NB4 (cell line): ENCODE measurements at regions not wholly inside any gene's neighbourhood (a gene's known extent, or its start where the extent isn't known, plus 50 kb on each side); places are given as distances from the start of the nearest gene placed in this dataset.
"Not testable (repeated sequence)": the region's sequence is repeated elsewhere in the genome, so short reads cannot be mapped to it uniquely, and the experiment has no call there.

Source experiments
- DNase-seq: peaks from one replicate; pipeline ENCODE4 v3.0.0; 2010; ENCODE audit warnings: low read depth
- H3K4me3 ChIP-seq: one replicate; pipeline ENCODE4 v1.5.1; 2011; ENCODE audit warnings: mild to moderate bottlenecking, low read depth, low read length, moderate library complexity
- MYC ChIP-seq: IDR thresholded peaks from 2 replicates; pipeline ENCODE4 v1.6.1; 2011; ENCODE audit warnings: low read depth, low read length
- POLR2A ChIP-seq: IDR thresholded peaks from 2 replicates; pipeline ENCODE4 v1.6.1; 2011; ENCODE audit warnings: mild to moderate bottlenecking; ENCODE audit not compliant: insufficient read length; ENCODE audit errors: extremely low read depth
- TF ChIP-seq, protein P1 (sequence below): IDR thresholded peaks from one replicate; pipeline ENCODE4 v1.5.1; 2012; ENCODE audit warnings: low read depth, low read length
- TF ChIP-seq, protein P2 (sequence below): IDR thresholded peaks from 2 replicates; pipeline ENCODE4 v1.6.1; 2011; ENCODE audit warnings: low read depth, low read length

DNA sequence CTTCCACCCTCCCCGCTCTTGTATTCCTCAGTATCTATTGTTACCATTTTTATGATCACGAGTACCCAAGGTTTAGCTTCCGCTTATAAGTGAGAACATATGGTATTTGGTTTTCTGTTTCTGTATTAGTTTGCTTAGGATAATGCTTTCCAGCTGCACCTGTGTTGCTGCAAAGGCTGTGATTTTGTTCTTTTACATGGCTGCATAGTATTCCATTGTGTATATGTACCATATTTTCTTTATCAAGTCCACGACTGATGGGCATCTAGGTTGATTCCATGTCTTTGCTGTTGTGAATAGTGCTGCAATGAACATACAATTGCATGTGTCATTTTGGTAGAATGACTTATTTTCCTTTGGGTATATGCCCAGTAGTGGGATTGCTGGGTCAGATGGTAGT, 79.7 kb upstream of the EFCAB3 start:
- TF ChIP-seq, protein P1, sequence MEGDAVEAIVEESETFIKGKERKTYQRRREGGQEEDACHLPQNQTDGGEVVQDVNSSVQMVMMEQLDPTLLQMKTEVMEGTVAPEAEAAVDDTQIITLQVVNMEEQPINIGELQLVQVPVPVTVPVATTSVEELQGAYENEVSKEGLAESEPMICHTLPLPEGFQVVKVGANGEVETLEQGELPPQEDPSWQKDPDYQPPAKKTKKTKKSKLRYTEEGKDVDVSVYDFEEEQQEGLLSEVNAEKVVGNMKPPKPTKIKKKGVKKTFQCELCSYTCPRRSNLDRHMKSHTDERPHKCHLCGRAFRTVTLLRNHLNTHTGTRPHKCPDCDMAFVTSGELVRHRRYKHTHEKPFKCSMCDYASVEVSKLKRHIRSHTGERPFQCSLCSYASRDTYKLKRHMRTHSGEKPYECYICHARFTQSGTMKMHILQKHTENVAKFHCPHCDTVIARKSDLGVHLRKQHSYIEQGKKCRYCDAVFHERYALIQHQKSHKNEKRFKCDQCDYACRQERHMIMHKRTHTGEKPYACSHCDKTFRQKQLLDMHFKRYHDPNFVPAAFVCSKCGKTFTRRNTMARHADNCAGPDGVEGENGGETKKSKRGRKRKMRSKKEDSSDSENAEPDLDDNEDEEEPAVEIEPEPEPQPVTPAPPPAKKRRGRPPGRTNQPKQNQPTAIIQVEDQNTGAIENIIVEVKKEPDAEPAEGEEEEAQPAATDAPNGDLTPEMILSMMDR, result no peak
- TF ChIP-seq, protein P2, sequence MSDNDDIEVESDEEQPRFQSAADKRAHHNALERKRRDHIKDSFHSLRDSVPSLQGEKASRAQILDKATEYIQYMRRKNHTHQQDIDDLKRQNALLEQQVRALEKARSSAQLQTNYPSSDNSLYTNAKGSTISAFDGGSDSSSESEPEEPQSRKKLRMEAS, result no peak
- TF ChIP-seq MYC (no peak), POLR2A (no peak)
- no peak for DNase-seq
- no peak overlapping the region for H3K4me3 ChIP-seq

DNA sequence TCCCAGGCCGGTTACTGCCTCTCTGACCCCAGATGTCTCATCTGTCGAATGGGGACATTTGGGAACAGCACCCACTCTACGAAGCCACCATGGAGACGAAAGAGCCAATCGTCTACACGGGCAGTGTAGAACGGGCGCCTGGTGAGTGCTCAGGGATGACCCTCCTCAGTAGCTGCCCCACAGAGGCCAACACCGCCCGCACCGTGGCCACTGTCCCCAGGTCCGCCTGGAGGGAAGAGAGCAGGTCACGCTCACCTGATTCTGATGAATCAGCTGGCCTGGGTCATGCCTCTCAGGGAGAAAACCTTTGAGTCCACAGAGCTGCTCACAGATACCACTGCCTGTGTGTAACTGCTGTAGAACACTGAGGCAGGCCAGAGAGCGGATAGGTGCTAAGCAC, 105.1 kb upstream of the EFCAB3 start:
- not testable (repeated sequence) for DNase-seq, H3K4me3 ChIP-seq

DNA sequence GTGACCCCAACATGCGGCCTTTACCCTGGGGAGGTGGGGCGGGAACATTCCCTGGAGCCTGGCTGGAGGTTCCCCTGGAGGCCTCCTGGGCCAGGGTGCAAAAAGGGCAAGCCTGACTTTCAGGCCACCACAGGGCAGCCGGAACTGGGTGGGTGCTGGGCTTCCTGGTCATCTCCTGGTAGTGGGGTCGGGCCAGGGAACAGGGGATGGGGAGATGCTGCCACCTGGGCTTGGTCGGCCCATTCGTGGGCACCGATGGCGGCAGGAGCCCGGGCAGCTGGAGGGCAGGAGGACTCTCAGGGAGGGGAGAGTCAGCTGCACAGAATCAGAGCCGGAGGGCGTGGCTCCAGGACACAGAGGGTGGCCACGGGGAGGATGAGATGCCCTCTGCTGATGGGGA, 112.0 kb upstream of the EFCAB3 start:
- not testable (repeated sequence) for H3K4me3 ChIP-seq, DNase-seq

DNA sequence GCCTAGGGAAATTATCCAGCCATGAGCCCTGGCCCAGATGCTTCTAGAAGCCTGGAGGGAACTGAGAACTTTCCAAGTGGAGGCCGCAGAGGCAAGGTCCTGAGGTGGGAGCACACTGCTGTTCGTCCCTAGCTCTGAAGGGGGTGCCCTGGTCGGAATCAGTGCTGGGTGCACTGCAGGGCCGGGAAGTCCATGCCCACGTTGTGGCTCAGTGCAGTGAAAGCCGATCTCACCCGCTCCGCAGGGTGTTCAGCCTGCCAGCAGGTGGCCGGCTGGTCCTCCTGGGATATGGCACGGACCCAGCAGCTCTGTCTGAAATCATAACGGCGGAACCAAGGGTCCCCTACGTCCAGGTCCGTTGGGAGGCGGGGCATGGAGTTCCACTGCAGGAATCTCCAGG, 115.4 kb upstream of the EFCAB3 start:
- not testable (repeated sequence) for DNase-seq, H3K4me3 ChIP-seq

DNA sequence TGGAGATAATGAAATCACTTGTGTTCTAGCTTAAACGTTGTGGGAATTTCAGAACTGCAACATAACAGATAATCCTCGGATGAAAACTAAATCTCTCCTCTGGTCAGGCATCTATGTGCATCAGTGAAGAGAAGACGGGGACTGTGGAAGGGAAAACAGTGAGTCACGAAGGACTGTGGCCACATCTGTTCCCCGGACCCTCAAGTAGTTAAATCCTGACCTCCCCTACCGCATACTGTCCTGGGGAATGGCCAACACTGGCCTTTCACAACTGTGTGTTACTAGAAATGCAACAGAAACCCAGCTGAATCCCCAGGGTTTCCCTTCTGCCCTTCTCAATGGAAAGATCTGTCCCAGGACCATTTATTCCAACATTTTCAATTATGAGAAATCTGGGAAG, 124.6 kb upstream of the EFCAB3 start:
- not testable (repeated sequence) for DNase-seq, H3K4me3 ChIP-seq

DNA sequence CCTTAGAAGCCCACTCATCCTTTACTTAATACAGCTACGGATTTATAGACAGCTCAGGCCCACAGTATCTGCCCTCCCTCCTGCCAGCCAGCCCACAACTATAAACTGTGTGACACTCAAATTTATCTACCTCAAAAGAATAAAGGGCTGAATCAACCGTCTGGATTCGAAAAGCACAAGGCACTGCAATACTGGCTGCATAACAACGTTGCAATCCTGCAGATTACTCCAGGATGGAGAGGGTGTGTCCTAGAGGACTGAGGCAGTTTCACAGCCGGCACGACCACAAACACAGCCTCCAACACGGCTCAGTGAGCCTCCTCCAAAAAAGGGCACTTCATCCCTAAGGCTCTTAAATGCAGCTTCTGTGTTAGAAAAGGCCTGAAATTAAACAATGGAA, 138.3 kb upstream of the EFCAB3 start:
- not testable (repeated sequence) for H3K4me3 ChIP-seq, DNase-seq

DNA sequence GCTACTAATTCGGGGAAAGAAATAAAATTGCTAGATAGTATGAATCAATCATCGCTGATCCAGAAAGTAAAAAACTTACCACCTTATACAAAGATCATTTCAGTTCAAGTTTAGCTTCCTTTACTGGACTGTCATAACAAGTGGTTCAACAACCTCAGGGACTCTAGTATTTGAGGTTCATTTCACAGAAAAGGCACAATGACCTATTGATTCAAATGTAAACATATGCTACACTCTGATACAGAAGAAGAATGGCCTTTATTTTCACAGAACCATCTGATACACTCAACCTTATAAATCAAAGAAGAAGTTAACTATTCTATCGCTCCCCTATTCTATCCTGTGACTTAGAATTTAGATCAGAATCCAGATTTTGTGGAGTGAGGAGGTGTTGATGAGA, 140.8 kb upstream of the EFCAB3 start:
- not testable (repeated sequence) for H3K4me3 ChIP-seq, DNase-seq

DNA sequence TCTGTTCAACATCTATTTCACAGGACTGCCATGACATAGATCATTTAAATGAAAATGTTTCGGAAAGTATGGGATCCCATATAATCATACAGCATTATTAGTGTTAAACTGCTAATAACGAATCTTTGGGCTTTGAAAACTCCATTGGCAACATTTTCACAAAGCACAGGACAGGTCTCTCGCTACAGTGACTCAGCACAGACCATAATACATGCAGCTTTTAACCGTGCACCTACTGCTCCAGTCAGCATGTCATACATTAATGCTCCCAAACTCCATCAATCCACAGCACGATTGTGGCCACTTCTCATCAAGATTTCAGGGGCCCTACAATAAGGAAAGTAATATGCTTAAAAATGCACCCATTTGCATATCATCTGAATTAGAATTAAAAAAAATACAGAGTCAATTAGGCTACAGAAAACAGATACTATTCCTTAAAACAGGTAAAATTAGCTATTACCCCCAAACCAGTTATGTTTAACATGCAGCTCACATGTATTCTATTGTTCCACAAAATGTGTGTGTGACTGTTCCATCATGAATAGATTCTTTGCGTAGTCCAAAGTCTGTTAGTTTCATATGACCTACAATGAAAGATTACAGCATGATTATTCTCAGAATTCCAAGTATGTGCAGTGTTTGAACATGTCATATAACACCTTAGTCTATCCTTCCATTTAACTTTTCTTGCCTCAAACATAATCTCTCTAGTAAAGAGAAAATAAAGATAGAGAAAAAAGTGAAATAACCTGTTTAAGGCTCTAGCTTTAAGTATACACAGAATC, 141.6 kb upstream of the EFCAB3 start:
- DNase-seq, result not testable (repeated sequence)

DNA sequence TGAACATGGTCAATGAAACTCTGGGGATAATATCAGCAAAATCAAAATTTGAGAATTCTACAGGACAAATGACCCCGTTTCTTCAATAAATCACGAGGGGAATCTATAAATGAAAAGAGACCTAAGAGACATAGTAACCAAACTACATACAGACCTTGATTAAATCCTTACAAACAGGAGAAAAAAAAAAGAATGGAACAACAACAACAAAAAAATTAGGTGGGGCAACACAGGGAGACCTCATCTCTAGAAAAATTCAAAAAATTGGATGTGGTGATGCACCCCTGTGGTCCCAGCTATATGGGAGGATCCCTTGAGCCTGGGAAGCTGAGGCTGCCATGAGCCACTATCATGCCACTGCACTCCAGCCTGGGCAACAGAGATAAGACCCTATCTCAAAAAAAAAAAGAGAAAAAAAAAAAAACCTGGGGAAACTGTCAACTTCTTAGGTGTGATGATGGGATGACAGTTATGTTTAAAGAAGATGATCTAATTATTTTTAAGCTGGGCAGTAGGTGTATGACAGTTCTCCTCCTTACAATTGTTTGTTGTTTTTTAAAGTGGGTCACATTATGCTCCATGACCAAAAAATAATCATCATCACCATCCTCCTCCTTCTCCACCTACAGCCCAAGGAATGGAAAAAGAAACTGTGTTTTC, 146.4 kb upstream of the EFCAB3 start:
- DNase-seq, H3K4me3 ChIP-seq: not testable (repeated sequence)

More for the DNA sequence above, 141.6 kb upstream of the EFCAB3 start:
- H3K4me3 ChIP-seq, result not testable (repeated sequence)

DNA sequence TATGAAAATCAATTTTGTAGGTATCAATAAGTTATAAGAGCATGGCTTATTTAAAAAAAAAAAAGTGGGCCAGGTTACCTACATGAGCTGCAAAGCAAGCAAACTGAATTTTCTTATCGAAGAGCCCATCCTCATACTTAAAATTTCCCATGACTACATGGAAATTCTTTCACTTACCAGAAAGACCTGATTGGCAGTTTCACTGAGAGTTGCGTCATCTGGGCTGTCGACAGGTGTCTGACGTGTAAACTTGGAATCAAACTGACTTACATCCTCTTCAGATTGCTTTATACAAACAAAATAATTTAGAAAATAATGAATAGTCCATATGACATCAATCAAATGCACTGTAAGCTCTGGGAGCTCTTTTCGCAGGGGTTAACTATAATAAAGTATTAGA, 149.1 kb upstream of the EFCAB3 start:
- not testable (repeated sequence) for H3K4me3 ChIP-seq

DNA sequence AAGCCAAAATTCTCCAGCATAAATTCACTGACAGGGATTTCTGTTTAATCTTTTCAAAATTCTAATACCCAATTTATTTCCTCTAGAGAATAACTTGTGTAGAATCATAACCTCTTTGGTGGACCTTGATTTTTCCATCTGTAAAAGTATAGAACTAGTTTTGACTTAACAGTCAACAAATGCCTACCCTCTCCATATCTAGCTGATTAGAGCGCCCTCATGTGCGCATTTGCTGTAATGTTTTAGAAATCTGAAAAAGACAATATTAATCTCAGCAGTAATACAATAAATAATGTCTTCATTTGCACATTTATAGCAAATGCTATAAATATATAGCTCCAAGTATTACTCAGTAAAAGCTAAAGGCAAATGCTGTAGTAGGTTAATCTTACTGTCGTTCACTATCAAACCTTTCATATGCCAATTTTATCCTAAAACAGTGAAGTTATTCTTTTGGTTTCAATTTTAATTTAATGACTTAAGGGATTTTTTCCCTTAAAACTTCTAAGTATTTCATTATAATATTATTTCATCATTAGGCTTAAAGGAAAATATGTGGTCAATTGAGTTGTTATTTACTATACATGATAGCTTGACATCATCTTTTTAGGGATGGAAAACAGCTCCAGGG, 153.6 kb upstream of the EFCAB3 start:
- H3K4me3 ChIP-seq, DNase-seq: not testable (repeated sequence)

More for the DNA sequence above, 149.1 kb upstream of the EFCAB3 start:
- not testable (repeated sequence) for DNase-seq

DNA sequence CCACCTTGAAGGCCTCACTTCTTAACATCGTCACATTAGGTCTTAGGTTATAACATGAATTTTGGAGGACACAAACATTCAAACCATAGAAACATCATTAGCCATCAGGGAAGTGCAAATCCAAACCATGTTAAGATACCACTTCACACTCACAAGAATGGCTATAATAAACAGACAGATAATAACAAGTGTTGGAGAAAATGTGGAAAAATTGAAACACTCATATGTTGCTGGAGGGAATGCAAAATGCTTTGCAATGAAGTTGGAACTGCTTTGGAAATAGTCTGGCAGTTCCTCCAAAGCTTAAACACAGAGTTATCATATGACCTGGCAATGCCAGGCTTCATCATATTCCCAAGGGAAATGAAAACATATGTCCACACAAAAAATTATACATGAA, 156.8 kb upstream of the EFCAB3 start:
- H3K4me3 ChIP-seq, DNase-seq: not testable (repeated sequence)
